Jurkat, Clone E6-1 (cell line): ENCODE measurements at regions not wholly inside any gene's neighbourhood (a gene's known extent, or its start where the extent isn't known, plus 50 kb on each side); places are given as distances from the start of the nearest gene placed in this dataset.
"Not testable (repeated sequence)": the region's sequence is repeated elsewhere in the genome, so short reads cannot be mapped to it uniquely, and the experiment has no call there.

Experiments
- DNase-seq: peaks from one replicate; pipeline ENCODE4 v3.0.0-alpha.2; 2011; ENCODE audit warnings: low read depth, low spot score
- H3K4me3 ChIP-seq: 2 replicates; pipeline ENCODE4 v1.5.1; 2011; ENCODE audit warnings: mild to moderate bottlenecking, low read length, control low read depth, moderate library complexity

- H3K4me3 ChIP-seq = no peak overlapping the region
- DNase-seq = no peak
These were observed 88.8 kb downstream of the CPN2 start for GRCh38 chr3:194262176-194262924.

DNA sequence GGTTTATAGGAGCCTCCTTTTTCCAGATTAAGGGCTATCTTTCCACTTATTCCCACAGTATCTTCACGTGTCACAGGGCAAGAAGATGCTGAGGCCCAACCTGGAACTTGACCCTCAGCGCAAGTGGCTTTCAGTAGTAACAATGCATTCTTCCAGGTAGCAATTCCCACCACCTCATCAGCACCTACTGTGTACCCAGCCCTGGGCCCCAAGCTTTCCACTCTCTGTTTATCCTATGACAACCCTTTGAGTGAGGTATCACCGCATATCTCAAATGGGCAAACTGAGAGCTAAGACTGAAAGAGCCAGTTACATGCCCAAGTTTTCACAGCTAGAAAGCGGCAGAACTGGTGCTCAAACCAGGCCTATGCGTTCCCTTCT, 88.2 kb downstream of the CPN2 start:
- no peak overlapping the region for H3K4me3 ChIP-seq
- DNase-seq = no peak

DNA sequence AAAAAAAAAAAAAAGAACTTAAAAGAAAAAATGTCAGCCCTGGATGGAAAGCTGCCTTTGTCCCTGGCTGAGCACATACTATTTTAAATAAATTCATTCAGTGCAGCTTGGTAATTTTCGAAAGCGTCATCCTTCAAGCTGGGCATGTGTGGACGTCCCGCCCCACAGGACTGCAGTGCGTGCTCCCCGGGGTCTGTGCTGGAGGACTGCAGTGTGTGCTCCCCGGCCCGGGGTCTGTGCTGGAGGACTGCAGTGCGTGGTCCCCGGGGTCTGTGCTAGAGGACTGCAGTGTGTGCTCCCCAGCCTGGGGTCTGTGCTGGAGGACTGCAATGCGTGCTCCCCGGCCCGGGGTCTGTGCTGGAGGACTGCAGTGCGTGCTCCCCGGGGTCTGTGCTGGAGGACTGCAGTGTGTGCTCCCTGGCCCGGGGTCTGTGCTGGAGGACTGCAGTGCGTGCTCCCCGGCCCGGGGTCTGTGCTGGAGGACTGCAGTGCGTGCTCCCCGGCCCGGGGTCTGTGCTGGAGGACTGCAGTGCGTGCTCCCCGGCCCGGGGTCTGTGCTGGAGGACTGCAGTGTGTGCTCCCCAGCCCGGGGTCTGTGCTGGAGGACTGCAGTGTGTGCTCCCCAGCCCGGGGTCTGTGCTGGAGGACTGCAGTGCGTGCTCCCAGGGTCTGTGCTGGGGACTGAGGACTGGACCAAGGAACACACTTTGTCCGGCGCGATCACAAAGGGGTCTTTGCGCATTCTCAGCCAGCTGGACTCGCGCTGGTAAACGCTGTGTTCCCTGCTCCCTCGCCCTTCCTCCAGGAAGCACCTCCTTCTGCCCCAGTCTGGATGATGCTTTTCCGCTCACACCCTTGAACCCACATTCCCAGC, 86.3 kb downstream of the CPN2 start:
- H3K4me3 ChIP-seq, DNase-seq: not testable (repeated sequence)

DNA sequence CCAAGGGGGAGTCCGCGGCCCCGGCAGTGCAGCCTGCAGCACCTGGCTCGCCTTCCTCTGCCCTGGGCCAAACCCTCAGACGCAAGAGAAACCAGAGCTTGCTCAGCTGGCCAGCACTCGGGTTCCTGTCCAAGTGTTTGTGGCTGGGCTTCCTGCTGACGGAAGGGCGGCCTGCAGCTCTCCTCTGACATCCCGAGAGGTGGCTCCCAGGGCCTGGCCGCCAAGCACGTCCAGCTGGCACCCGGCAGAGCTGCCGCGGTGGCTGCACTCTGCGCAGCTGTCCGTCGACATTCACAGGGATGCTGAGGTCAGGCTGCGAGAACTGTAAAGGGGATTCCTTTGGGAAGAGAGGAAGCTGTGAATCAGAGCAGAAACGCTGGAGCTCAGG, 85.6 kb downstream of the CPN2 start:
- DNase-seq = no peak
- H3K4me3 ChIP-seq = no peak overlapping the region

DNA sequence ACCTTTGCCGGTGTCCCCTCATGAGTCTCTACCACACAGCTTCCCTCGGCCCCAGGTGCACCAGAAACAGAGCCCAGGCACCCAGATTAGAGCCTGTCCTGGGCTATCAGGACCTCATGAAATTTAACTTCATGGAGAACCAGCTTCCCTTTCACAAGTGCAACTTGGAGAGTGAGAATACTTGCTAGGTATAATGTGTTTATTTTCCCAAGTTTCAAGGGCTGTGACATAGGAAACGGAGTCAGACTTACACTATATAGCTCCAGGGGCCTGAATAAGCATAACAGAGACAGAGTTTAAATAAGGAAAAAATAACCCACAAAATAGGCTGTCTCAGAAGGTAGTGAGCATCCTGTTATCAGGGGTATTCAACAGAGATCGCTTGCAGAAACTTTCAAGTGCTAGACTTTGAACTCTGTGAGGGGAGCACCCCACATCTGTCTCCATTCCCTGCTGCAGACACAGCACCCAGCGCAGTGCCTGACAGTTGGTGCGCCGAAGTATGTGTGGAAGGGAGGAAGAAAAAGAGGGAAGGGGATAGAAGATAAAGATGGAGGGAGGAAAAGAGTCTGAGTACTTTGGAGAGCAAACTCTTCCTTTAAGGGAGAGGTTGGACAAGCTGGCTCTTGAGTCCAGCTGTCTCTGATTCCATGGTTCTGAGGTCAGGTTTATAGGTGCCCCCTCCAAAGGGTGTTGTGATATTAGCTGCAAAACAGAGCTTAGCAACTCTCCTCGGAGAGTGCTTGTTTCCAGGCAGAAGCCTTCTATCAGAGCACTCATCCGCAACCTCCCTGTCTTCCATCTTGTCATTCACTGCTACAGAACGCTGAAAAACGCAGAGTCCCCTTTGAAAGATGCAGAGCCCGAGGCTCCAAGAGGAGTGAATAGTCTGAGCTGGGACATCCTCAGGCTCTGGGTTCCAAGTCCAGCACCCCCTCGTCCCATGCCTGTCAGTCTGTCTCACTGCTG, 84.8 kb downstream of the CPN2 start:
- no peak for DNase-seq
- no peak overlapping the region for H3K4me3 ChIP-seq

DNA sequence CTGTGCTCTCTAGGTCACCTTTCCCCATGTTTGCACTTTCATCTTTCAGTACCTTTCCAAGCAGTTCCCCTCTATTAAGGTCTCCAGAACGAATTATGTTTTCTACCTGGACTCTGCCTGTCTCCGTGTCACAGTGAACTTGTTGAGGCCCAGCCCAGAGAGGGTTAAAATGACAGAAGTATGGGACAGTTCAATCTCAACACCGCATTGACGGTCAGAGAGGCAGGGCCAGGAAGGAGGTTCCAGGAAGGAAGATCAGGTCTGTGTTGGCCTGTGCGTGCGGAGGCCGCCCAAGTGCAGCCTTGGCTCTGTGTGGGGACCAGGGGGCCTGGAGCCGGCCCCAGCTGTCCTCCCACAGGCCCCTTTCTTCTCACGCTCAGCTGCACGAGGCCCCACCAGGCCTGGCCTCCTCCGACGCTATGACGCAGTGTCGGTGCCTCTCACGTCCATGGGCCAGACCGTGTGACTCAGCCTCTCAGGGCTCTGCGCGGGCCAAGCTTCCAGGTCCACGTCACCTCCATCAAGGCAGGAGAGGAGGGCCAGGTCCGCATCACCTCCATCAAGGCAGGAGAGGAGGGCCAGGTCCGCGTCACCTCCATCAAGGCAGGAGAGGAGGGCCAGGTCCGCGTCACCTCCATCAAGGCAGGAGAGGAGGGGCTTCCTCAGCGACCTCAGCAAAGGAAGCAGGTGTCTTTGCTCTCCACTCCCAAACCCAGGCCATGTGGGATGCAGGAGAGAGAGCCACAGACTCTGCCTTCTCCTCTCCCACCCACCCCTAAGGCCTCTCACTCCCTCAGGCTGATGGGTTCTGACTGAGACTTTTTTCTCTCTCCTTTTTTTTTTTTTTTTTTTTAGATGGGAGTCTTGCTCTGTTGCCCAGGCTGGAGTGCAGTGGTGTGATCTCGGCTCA, 83.1 kb downstream of the CPN2 start:
- H3K4me3 ChIP-seq = no peak overlapping the region
- no peak for DNase-seq

GRCh38 chr3:194268654-194269512, 82.2 kb downstream of the CPN2 start:
- H3K4me3 ChIP-seq = no peak overlapping the region
- DNase-seq = no peak

DNA sequence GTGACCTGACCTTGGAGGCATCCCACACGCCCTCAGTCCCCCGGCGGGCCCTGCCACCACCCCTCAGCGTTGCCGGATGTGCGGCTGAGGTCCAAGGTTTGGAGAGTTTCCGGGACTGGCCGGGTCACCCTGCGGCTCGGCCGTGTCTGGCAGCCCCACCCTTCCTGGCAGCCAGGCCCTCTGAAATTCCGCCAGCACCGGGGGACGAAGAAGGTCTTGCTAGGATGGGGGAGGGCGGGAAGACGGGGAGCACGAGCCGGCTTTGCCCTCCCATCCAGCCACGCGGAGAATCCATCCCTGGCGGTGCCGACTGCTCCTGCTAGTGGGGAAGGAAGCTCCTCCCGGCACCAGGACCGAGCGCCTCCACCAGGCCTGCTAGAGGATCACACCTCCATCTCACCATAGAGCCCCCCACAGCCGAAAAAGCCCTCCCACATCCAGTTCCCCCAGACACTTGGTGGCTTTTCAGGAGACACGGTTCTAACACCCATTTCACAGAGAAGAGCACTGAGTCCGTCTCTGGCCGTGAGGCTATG, 81.5 kb downstream of the CPN2 start:
- DNase-seq = no peak
- H3K4me3 ChIP-seq = no peak overlapping the region

- DNase-seq = no peak
- no peak overlapping the region for H3K4me3 ChIP-seq
These were observed 80.3 kb downstream of the CPN2 start for GRCh38 chr3:194270627-194271459.

GRCh38 chr3:194271460-194272035, 79.6 kb downstream of the CPN2 start:
- no peak for DNase-seq
- H3K4me3 ChIP-seq = no peak overlapping the region

DNA sequence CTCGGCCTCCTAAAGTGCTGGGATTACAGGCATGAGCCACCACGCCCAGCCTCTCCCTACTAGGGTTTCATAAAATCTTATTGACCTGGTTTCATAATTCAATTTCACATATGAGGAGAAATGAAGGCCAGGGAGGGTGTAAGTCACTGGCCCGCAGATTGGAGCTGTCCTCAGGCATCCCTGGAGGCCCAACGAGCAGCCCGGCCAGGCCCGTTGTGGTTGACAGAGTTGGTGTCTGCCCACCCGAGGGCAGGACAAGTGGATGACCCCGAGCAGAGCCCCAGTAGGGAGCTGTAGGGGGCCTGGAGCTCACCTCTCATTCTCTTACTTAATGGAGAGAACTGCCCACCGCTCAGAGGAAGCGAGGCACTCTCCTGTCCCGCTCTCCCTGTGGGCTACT, 78.9 kb downstream of the CPN2 start:
- no peak overlapping the region for H3K4me3 ChIP-seq
- DNase-seq = no peak

GRCh38 chr3:194272861-194273742, 78.0 kb downstream of the CPN2 start:
- no peak for DNase-seq
- no peak overlapping the region for H3K4me3 ChIP-seq

- H3K4me3 ChIP-seq = no peak overlapping the region
- no peak for DNase-seq
These were observed 77.3 kb downstream of the CPN2 start for GRCh38 chr3:194273743-194274310.

GRCh38 chr3:194274424-194275085, 76.6 kb downstream of the CPN2 start:
- no peak overlapping the region for H3K4me3 ChIP-seq
- DNase-seq = no peak
